Pancreas (tissue), 10 donors: ENCODE measurements at regions not wholly inside any gene's neighbourhood (a gene's known extent, or its start where the extent isn't known, plus 50 kb on each side); places are given as distances from the start of the nearest gene placed in this dataset.

Experiments
- ATAC-seq, 4 donors: fragments of 200-7000 bp; cut with Tn5 transposase; one replicate each; pipeline versions ENCODE4 v1.8.0 to v1.9.1; 2020; ENCODE audit warnings: mild to moderate bottlenecking in 4 of 4, moderate library complexity in 4 of 4
- DNase-seq, 6 donors: peaks; one replicate each; pipeline ENCODE4 v3.0.0-alpha.2; 2020
- FAIRE-seq: peaks from 2 replicates; lab custom pipeline; 2012; peaks lifted over from hg19 to GRCh38; lab: Jason Lieb, UNC
- H3K27ac ChIP-seq, 4 donors: fragments of 200-600 bp; sonication (generic); 1 replicate in 3 of 4; 2 replicates in 1 of 4; pipeline versions ENCODE4 v1.5.0 to v1.8.0; 2020
- H3K27me3 ChIP-seq, 4 donors: fragments of 200-600 bp; one replicate each; pipeline ENCODE4 v1.8.0; 2021
- H3K36me3 ChIP-seq, 3 donors: fragments of 200-600 bp; sonication (generic) in 1 of 3; one replicate each; pipeline versions ENCODE4 v1.5.0 to v1.8.0; 2020 to 2021
- H3K4me1 ChIP-seq, 3 donors: fragments of 200-600 bp; one replicate each; pipeline ENCODE4 v1.8.0; 2021
- H3K4me3 ChIP-seq, 4 donors: fragments of 200-600 bp; sonication (generic) in 2 of 4; one replicate each; pipeline versions ENCODE4 v1.5.0 to v1.8.0; 2020 to 2021
- H3K9me3 ChIP-seq, 4 donors: fragments of 200-600 bp; one replicate each; pipeline ENCODE4 v1.8.0; 2021
- WGBS, 2 donors: extraction: QIAGEN DNeasy Blood & Tissue Kit; methylation state at CpG; one replicate each; pipeline ENCODE4 v1.1.7; 2013; 5-methylcytosine and 5-hydroxymethylcytosine counted together
- intact Hi-C, 3 donors: fragments of 100-400 bp; cut with DNase I; formaldehyde crosslinking; loops; one replicate each; pipeline versions ENCODE4 v1.11.1 to v1.14.2; 2022
- TF ChIP-seq, protein P1 (sequence below), 4 donors: fragments of 200-600 bp; sonication (generic) in 3 of 4; IDR thresholded peaks; one replicate each; pipeline versions ENCODE4 v1.5.0 to v1.8.0; 2021; ENCODE audit warnings: antibody characterized with exemption in 4 of 4
- donor health status: healthy with polysubstance abuse.
- donor health status: DM: no; HTN: no; CAD: no; lungs with moderate emphysema.
- donor health status: DM: no; HTN: no; CAD: no.
- donor health status: control.
- donor health status: control.
- donor health status: Bipolar disorder and iron deficiency.
- donor health status: DM: yes; HTN: yes; CAD: no.
- donor health status: DM: no; HTN: no; CAD: no.
- donor health status: DM: no; HTN: no; CAD: no.
- donor health status: DM: yes; HTN: yes; CAD: no.

DNA sequence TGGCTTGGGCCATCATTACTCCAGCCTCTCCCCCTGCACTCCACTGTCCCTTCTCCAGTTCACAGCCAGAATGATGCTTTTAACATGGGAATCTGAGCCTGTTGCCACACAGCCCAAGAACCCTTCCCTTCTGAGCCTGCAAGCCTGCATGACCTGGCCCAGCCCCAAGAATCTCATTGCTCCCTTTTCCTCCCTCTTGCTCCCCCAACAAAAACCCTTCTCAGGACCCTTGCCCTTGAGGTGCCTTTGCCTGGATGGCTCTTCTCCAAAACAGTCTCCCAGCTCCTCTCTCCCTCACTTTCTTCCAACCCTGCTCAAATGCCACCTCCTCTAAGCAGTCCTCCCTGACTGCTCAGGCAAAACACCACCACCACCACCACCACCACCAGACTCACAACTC, 157.2 kb downstream of the ANKRD60 start:
- no peak for FAIRE-seq

DNA sequence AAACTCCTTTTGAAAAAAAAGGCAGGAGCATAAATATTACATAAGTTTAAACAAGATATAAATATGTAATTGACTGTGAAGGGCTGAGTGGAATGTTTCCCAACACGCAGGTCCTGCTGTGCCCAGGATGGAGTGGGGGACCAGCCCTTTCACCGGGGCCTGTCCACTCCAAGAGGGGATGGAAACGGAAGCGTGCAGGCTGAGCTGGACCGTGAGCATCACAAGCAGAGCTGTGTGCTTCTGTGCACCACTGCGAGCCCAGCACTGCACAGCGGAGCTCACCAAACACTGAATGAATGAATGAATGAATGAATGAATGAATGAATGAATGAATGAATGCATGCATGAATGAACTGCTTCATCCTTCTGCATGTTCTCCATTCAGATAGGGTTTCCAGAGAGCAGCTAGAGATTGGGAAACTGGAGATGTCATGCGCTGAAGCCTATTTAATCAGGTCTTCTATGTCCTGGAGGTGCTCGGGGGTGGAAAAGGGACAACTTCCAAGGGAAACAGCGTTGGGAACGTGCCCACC, 157.7 kb downstream of the ANKRD60 start:
- no peak overlapping the region for H3K4me3 ChIP-seq
- WGBS, 2 donors: 58 to 73% methylated on average over 11 of the region's 11 CpGs
- ATAC-seq (no peak), DNase-seq (peak in 1 of 6 donors; percentile 2), FAIRE-seq (no peak)
- TF ChIP-seq, protein P1, sequence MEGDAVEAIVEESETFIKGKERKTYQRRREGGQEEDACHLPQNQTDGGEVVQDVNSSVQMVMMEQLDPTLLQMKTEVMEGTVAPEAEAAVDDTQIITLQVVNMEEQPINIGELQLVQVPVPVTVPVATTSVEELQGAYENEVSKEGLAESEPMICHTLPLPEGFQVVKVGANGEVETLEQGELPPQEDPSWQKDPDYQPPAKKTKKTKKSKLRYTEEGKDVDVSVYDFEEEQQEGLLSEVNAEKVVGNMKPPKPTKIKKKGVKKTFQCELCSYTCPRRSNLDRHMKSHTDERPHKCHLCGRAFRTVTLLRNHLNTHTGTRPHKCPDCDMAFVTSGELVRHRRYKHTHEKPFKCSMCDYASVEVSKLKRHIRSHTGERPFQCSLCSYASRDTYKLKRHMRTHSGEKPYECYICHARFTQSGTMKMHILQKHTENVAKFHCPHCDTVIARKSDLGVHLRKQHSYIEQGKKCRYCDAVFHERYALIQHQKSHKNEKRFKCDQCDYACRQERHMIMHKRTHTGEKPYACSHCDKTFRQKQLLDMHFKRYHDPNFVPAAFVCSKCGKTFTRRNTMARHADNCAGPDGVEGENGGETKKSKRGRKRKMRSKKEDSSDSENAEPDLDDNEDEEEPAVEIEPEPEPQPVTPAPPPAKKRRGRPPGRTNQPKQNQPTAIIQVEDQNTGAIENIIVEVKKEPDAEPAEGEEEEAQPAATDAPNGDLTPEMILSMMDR (IDR thresholded peaks at IDR 0.05): no peak
- intact Hi-C loops: no loop called here
- no peaks in the 10 kb centered on the region for H3K4me1 ChIP-seq
- no peak overlapping the region for H3K27ac ChIP-seq
- H3K36me3 ChIP-seq: no peaks in the 10 kb centered on the region
- H3K27me3 ChIP-seq: no peaks in the 10 kb centered on the region
- no peaks in the 10 kb centered on the region for H3K9me3 ChIP-seq

More for the DNA sequence above, 157.2 kb downstream of the ANKRD60 start:
- no peaks in the 10 kb centered on the region for H3K36me3 ChIP-seq
- intact Hi-C loops: no loop called here
- H3K27me3 ChIP-seq: no peaks in the 10 kb centered on the region
- no peaks in the 10 kb centered on the region for H3K4me1 ChIP-seq
- TF ChIP-seq, protein P1 (IDR thresholded peaks at IDR 0.05): no peak
- DNase-seq: no peak
- no peaks in the 10 kb centered on the region for H3K9me3 ChIP-seq
- no peak overlapping the region for H3K4me3 ChIP-seq
- ATAC-seq: no peak
- no peak overlapping the region for H3K27ac ChIP-seq

DNA sequence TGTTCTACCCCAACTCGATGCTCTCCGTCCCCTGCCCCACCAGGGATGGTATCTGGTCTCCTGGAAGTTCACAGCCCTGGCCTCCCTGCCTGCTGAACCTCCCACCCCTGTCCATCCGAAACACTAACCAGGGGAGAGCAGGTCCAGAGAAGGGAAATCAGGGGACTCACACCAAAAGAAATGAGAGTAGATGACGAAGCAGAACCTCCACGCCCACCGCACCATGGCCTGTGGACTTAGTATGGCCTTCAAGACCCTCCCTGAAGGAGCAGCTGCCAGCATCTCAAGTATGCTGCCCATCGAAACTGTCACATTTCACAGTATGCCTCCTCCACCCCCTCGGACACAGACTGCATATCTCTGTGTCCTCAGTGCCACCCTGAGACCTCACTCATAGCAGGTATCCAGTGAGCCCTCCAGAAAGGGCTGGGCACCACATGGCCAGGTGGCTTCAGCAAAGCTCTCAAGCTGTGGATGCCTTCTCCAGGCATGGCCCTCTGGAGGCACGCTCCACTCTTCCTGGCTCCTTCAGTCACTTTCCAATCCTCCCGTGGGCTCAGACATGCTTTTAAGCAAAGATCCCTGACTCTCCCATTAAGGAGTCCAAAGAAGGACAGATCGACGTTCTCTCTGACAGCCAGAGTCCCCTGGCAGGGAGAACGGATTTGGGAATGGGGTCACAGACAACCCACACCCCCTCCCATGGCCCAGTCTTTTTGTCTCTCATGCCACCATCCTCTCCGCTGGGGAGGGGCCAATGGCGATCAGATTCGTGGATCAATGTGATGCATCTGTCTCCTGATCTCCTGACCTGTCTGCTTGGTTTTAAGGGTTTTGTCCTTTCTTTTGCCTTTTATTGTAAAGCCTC, 158.4 kb downstream of the ANKRD60 start:
- Histone ChIP-seq H3K9me3 (no peaks in the 10 kb centered on the region), H3K27ac (no peak overlapping the region), H3K4me1 (no peaks in the 10 kb centered on the region), H3K4me3 (no peak overlapping the region), H3K27me3 (no peaks in the 10 kb centered on the region), H3K36me3 (no peaks in the 10 kb centered on the region)
- DNase-seq (peak in 1 of 6 donors; percentile 5), FAIRE-seq (no peak), ATAC-seq (no peak)
- intact Hi-C loops: no loop called here
- TF ChIP-seq, protein P1 (IDR thresholded peaks at IDR 0.05): no peak
- WGBS, 2 donors: 57 to 61% methylated on average over 16 of the region's 16 CpGs

DNA sequence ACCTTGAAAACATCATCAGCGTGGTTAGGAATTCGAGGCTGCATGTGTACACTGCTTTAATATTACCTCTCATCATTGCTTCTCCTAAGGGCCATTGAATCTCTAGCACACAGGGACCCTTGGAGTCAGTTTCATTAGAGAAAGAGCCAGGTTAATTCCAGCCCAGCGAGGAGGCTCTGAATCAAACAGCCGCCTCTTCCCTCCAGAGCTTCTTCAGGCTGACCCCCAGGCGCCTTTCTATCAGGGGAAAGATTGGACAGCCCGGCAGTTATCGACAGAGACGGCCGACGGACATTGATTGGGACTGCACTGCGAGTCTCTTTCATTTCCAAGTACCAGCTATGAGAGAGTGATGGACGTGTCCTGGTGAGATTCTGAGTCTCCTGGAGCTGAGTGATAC, 159.2 kb downstream of the ANKRD60 start:
- ATAC-seq (no peak), DNase-seq (no peak), FAIRE-seq (no peak)
- TF ChIP-seq, protein P1 (IDR thresholded peaks at IDR 0.05): no peak
- no peak overlapping the region for H3K27ac ChIP-seq
- intact Hi-C loops: no loop called here
- H3K36me3 ChIP-seq: no peaks in the 10 kb centered on the region
- H3K4me1 ChIP-seq: no peaks in the 10 kb centered on the region
- no peaks in the 10 kb centered on the region for H3K9me3 ChIP-seq
- 51 to 70% methylated on average over 12 of the region's 12 CpGs for WGBS, 2 donors
- H3K27me3 ChIP-seq: no peaks in the 10 kb centered on the region
- H3K4me3 ChIP-seq: no peak overlapping the region
